ENCODE measurements at regions not wholly inside any gene's neighbourhood (a gene's known extent, or its start where the extent isn't known, plus 50 kb on each side); places are given as distances from the start of the nearest gene placed in this dataset.
"Not testable (repeated sequence)": the region's sequence is repeated elsewhere in the genome, so short reads cannot be mapped to it uniquely, and the experiment has no call there.

DNA sequence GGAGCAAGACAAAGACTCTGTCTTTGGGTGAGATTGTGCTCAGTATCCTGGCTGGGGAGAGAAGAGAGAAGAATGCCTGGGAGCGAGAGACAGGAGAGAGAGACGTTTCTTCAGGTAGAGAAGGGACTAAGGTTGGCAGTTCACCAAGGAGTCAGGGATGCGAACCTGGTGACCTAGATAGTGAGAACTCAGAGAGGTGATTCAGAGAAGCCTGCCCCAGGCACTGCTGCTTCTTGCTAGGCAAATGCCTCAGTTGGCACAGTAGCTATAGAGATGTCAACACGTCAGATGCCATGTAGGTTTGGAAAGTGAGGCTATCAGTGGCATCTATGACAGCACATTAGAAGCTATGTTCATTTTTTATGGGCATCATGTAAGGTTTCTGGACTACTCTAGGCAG lies 231.6 kb upstream of the VLDLR start:
- WGBS, 2 donors, result 82 to 84% methylated on average over 4 of the region's 4 CpGs
- DNase-seq, result no peak
- no peak for TF ChIP-seq CTCF (IDR thresholded peaks at IDR 0.05)
- no peak for TF ChIP-seq POLR2A (IDR thresholded peaks at IDR 0.05)
- H3K4me3 ChIP-seq, result no peak overlapping the region
- H3K9me3 ChIP-seq, result no peaks in the 10 kb centered on the region
- intact Hi-C loops (cut with DNase I; ENCODE audit: low total_unique reads), result no loop called here
- no peaks in the 10 kb centered on the region for H3K36me3 ChIP-seq (ENCODE audit: low read depth, missing control alignments)
- H3K27ac ChIP-seq, result no peak overlapping the region
- H3K27me3 ChIP-seq, result no peaks in the 10 kb centered on the region
- H3K4me1 ChIP-seq, result no peaks in the 10 kb centered on the region

GRCh38 chr9:2391509-2392132 lies 230.0 kb upstream of the VLDLR start:
- H3K9me3 ChIP-seq; H3K36me3 ChIP-seq (ENCODE audit: low read depth, missing control alignments); H3K27ac ChIP-seq; intact Hi-C loops (cut with DNase I; ENCODE audit: low total_unique reads); H3K4me1 ChIP-seq; H3K4me3 ChIP-seq; DNase-seq; H3K27me3 ChIP-seq: not testable (repeated sequence)

DNA sequence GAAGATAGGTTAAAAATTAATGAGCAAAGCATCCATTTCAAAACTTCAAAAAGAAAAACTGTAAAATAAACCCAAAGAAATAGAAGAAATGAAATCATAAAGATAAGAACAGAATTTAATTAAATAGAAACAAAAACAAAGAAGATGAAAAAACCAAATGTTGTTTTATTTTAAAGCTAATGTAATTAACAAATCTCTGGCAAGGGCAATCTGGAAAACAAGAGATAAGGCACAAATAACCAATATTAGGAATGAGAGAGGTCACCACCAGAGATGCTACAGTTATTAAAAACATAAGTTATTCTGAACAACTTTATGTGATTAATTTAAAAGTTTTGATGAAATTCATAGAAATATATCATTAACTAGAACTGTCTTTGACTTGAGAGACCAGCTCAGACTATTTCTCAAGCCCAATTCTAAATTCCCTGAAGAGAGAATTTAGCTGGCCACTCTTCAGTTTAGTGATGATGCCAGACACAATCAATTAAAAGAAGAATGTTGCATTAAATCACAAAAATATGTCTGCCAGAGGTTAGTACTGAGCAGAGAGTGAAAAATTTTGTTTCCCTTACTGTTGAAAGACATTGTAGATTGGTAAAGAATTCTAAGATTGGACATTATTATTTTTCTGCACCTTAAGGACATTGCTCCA lies 227.4 kb upstream of the VLDLR start:
- DNase-seq; H3K4me3 ChIP-seq; intact Hi-C loops (cut with DNase I; ENCODE audit: low total_unique reads); H3K36me3 ChIP-seq (ENCODE audit: low read depth, missing control alignments); H3K27ac ChIP-seq; H3K27me3 ChIP-seq; H3K9me3 ChIP-seq; H3K4me1 ChIP-seq: not testable (repeated sequence)

DNA sequence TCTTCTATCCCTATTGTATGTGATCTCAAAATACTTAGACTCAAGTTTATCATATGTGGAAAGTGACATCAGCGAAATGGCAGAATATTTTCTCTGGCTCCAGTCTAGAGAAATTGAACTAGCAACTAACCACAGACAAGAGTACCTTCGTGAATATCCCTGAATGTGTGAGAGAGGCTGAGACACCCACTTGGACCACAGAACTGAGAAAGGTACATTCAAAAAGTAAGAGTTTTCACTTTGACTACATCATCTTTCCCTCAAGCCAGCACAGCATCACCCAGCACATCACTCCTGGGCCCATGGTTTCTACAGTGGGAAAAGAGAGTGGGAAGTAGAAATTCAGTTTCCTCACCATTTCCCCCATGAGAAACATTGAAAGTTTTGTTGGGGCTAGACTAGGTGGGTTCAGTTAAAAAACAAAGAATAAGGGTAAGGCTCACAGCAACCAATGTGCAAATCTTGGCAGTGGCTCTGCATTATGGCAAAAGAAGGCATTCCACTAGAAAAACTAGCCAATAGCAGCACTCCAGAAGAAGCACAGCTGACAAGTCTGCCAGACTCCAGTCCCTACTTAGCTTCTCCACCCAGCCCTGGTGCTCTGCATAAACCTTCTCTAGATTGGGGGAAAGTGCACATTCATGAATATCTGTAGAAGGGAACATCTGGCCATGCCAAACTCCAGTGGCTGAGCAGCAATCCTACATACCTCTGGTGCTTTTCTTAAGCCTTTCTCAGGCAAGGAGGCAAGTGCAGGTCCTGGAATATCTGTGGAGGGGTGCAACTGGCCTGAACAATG lies 225.6 kb upstream of the VLDLR start:
- DNase-seq, result no peak
- WGBS, 2 donors, result 93 to 94% methylated on average over 2 of the region's 2 CpGs
- Histone ChIP-seq H3K4me3 (no peak overlapping the region), H3K4me1 (no peaks in the 10 kb centered on the region), H3K27me3 (no peaks in the 10 kb centered on the region), H3K9me3 (no peaks in the 10 kb centered on the region), H3K27ac (no peak overlapping the region), H3K36me3 (ENCODE audit: low read depth, missing control alignments) (no peaks in the 10 kb centered on the region)
- TF ChIP-seq CTCF (IDR thresholded peaks at IDR 0.05) (no peak), POLR2A (IDR thresholded peaks at IDR 0.05) (no peak)
- intact Hi-C loops (cut with DNase I; ENCODE audit: low total_unique reads), result no loop called here

- no peak overlapping the region for H3K27ac ChIP-seq
- H3K27me3 ChIP-seq, result no peaks in the 10 kb centered on the region
- TF ChIP-seq CTCF (IDR thresholded peaks at IDR 0.05), result no peak
- TF ChIP-seq POLR2A (IDR thresholded peaks at IDR 0.05), result no peak
- no peaks in the 10 kb centered on the region for H3K9me3 ChIP-seq
- H3K4me1 ChIP-seq, result no peaks in the 10 kb centered on the region
- intact Hi-C loops (cut with DNase I; ENCODE audit: low total_unique reads), result no loop called here
- H3K4me3 ChIP-seq, result no peak overlapping the region
- H3K36me3 ChIP-seq (ENCODE audit: low read depth, missing control alignments), result no peaks in the 10 kb centered on the region
- 54% methylated on average over 1 of the region's 1 CpG; no CpG with 5 or more reads in 1 of the 2 donors for WGBS, 2 donors
- no peak for DNase-seq
Measured at GRCh38 chr9:2396622-2397285, 224.8 kb upstream of the VLDLR start.

DNA sequence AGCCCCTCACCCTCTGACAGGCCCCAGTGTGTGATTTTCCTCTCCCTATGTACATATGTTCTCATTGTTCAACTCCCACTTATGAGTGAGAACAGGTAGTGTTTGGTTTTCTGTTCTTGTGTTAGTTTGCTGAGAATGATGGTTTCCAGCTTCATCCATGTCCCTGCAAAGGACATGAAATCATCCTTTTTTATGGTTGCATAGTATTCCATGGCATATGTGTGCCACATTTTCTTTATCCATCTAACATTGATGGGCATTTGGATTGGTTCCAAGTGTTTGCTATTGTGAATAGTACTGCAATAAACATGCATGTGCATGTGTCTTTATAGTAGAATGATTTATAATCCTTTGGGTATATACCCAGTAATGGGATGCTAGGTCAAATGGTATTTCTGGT lies 223.7 kb upstream of the VLDLR start:
- H3K27me3 ChIP-seq; DNase-seq; H3K4me1 ChIP-seq; H3K27ac ChIP-seq; intact Hi-C loops (cut with DNase I; ENCODE audit: low total_unique reads); H3K4me3 ChIP-seq; H3K36me3 ChIP-seq (ENCODE audit: low read depth, missing control alignments); H3K9me3 ChIP-seq: not testable (repeated sequence)

- H3K27ac ChIP-seq, DNase-seq: not testable (repeated sequence)
- 61 to 65% methylated on average over 3 of the region's 3 CpGs for WGBS, 2 donors
Measured at GRCh38 chr9:2401746-2402145, 219.8 kb upstream of the VLDLR start.

More at GRCh38 chr9:2401746-2402145, 219.8 kb upstream of the VLDLR start:
- H3K27me3 ChIP-seq; H3K4me3 ChIP-seq; H3K4me1 ChIP-seq; H3K36me3 ChIP-seq (ENCODE audit: low read depth, missing control alignments); H3K9me3 ChIP-seq; intact Hi-C loops (cut with DNase I; ENCODE audit: low total_unique reads): not testable (repeated sequence)

Measured in testis (tissue), 2 donors.